ENCODE measurements at regions not wholly inside any gene's neighbourhood (a gene's known extent, or its start where the extent isn't known, plus 50 kb on each side); places are given as distances from the start of the nearest gene placed in this dataset.

DNA sequence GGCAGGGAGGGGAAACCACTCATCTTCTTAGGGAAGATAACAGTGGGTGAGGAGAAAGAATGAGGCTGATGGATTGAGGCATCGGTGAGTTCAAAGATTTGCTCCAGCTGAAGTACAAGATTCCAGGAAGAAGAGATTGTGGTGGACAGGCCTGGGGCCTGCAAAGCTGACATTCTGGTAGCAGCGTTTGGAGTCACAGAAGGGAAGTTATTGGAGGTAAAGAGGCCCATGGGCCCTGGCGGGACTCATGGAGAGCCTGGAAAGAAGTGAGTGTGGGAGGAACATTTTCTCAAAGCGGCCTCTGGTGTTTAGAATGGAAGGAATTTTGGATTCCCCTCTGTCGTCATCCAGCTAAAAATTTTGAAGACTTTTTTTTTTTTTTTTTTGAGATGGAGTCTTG is 160.0 kb upstream of the KLF6 start:
- H3K27ac ChIP-seq (ENCODE audit: low read length) = no peak overlapping the region
- whole genome bisulfite sequencing (ENCODE audit: insufficient coverage, insufficient read length) = no CpG with 5 or more reads among the region's 5 CpGs

DNA sequence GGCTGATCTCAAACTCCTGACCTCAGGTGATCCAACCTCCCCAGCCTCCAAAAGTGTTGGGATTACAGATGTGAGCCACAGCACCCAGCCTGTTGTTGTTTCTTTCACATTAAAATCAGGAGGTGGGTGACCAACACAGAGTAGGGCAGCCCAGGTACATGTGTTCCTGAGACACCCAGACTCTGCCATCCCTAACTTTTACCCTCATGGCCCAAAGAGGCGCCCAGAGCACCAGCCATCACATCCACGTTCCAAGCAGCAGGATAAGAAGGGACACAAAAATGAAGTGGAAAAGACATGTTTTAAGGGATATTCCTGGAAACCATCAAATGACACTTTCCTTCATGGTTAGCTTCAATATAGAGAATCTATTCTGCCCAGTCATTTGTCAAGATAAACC is 159.6 kb upstream of the KLF6 start:
- Histone ChIP-seq H3K36me3 (ENCODE audit: control insufficient read depth, insufficient read depth, low read length) (no peaks in the 10 kb centered on the region), H3K27ac (ENCODE audit: low read length) (no peak overlapping the region), H3K4me3 (ENCODE audit: low read length) (no peak overlapping the region), H3K27me3 (ENCODE audit: control insufficient read depth, insufficient read depth, low read length) (no peaks in the 10 kb centered on the region), H3K9me3 (ENCODE audit: control insufficient read depth, insufficient read depth, low read length) (no peaks in the 10 kb centered on the region), H3K4me1 (ENCODE audit: control insufficient read depth, insufficient read depth, low read length) (no peaks in the 10 kb centered on the region; the same call in 1 of the 2 replicates)
- DNase-seq (ENCODE audit: low read depth, low spot score) = no peak
- WGBS (ENCODE audit: insufficient coverage, insufficient read length) = no CpG with 5 or more reads among the region's 2 CpGs

More for the DNA sequence above, 160.0 kb upstream of the KLF6 start:
- peaks cover 2% of the 10 kb centered on the region for H3K4me1 ChIP-seq (ENCODE audit: control insufficient read depth, insufficient read depth, low read length)
- no peaks in the 10 kb centered on the region for H3K9me3 ChIP-seq (ENCODE audit: control insufficient read depth, insufficient read depth, low read length)
- H3K4me3 ChIP-seq (ENCODE audit: low read length) = no peak overlapping the region
- no peaks in the 10 kb centered on the region for H3K27me3 ChIP-seq (ENCODE audit: control insufficient read depth, insufficient read depth, low read length)
- no peaks in the 10 kb centered on the region for H3K36me3 ChIP-seq (ENCODE audit: control insufficient read depth, insufficient read depth, low read length)
- no peak for DNase-seq (ENCODE audit: low read depth, low spot score)

GRCh38 chr10:3943695-3944257 is 158.8 kb upstream of the KLF6 start:
- Histone ChIP-seq H3K27ac (ENCODE audit: low read length) (no peak overlapping the region), H3K9me3 (ENCODE audit: control insufficient read depth, insufficient read depth, low read length) (no peaks in the 10 kb centered on the region), H3K27me3 (ENCODE audit: control insufficient read depth, insufficient read depth, low read length) (no peaks in the 10 kb centered on the region), H3K4me3 (ENCODE audit: low read length) (no peak overlapping the region), H3K4me1 (ENCODE audit: control insufficient read depth, insufficient read depth, low read length) (no peaks in the 10 kb centered on the region; the same call in 1 of the 2 replicates), H3K36me3 (ENCODE audit: control insufficient read depth, insufficient read depth, low read length) (no peaks in the 10 kb centered on the region)
- no peak for DNase-seq (ENCODE audit: low read depth, low spot score)
- WGBS (ENCODE audit: insufficient coverage, insufficient read length) = no CpG with 5 or more reads among the region's 3 CpGs

- no CpG with 5 or more reads among the region's 9 CpGs for WGBS (ENCODE audit: insufficient coverage, insufficient read length)
- no peak overlapping the region for H3K27ac ChIP-seq (ENCODE audit: low read length)
- no peak for DNase-seq (ENCODE audit: low read depth, low spot score)
- H3K4me1 ChIP-seq (ENCODE audit: control insufficient read depth, insufficient read depth, low read length) = no peaks in the 10 kb centered on the region
- no peaks in the 10 kb centered on the region for H3K36me3 ChIP-seq (ENCODE audit: control insufficient read depth, insufficient read depth, low read length)
- no peaks in the 10 kb centered on the region for H3K27me3 ChIP-seq (ENCODE audit: control insufficient read depth, insufficient read depth, low read length)
- no peak overlapping the region for H3K4me3 ChIP-seq (ENCODE audit: low read length)
- H3K9me3 ChIP-seq (ENCODE audit: control insufficient read depth, insufficient read depth, low read length) = no peaks in the 10 kb centered on the region
Observed at GRCh38 chr10:3942937-3943489, 158.0 kb upstream of the KLF6 start.

DNA sequence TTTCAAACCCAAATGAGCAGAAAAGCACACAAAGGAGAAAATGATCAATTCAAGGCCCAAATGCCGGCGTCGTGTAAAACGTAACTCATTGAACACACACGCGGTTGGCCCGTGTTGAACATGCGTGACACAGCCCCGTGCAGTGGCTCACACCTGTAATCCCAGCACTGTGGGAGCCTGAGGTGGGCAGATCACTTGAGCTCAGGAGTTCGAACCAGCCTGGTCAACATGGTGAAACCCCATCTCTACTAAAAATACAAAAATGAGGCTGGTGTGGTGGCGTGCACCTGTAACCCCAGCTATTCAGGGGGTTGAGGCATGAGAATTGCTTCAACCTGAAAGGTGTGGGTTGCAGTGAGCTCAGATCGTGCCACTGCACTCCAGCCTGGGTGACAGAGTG is 156.7 kb upstream of the KLF6 start:
- no peaks in the 10 kb centered on the region for H3K4me1 ChIP-seq (ENCODE audit: control insufficient read depth, insufficient read depth, low read length)
- WGBS (ENCODE audit: insufficient coverage, insufficient read length) = no CpG with 5 or more reads among the region's 12 CpGs
- H3K27ac ChIP-seq (ENCODE audit: low read length) = no peak overlapping the region
- DNase-seq (ENCODE audit: low read depth, low spot score) = no peak
- no peaks in the 10 kb centered on the region for H3K9me3 ChIP-seq (ENCODE audit: control insufficient read depth, insufficient read depth, low read length)
- no peaks in the 10 kb centered on the region for H3K27me3 ChIP-seq (ENCODE audit: control insufficient read depth, insufficient read depth, low read length)
- H3K36me3 ChIP-seq (ENCODE audit: control insufficient read depth, insufficient read depth, low read length) = no peaks in the 10 kb centered on the region
- H3K4me3 ChIP-seq (ENCODE audit: low read length) = no peak overlapping the region

GRCh38 chr10:3936422-3937040 is 151.5 kb upstream of the KLF6 start:
- H3K27me3 ChIP-seq (ENCODE audit: control insufficient read depth, insufficient read depth, low read length) = no peaks in the 10 kb centered on the region
- no peak for DNase-seq (ENCODE audit: low read depth, low spot score)
- no peaks in the 10 kb centered on the region for H3K9me3 ChIP-seq (ENCODE audit: control insufficient read depth, insufficient read depth, low read length)
- no peaks in the 10 kb centered on the region for H3K36me3 ChIP-seq (ENCODE audit: control insufficient read depth, insufficient read depth, low read length)
- no peak overlapping the region for H3K4me3 ChIP-seq (ENCODE audit: low read length)
- no peaks in the 10 kb centered on the region for H3K4me1 ChIP-seq (ENCODE audit: control insufficient read depth, insufficient read depth, low read length)
- WGBS (ENCODE audit: insufficient coverage, insufficient read length) = no CpG with 5 or more reads among the region's 7 CpGs
- no peak overlapping the region for H3K27ac ChIP-seq (ENCODE audit: low read length)

- Histone ChIP-seq H3K27me3 (ENCODE audit: control insufficient read depth, insufficient read depth, low read length) (no peaks in the 10 kb centered on the region), H3K4me1 (ENCODE audit: control insufficient read depth, insufficient read depth, low read length) (no peaks in the 10 kb centered on the region), H3K27ac (ENCODE audit: low read length) (no peak overlapping the region), H3K36me3 (ENCODE audit: control insufficient read depth, insufficient read depth, low read length) (no peaks in the 10 kb centered on the region), H3K4me3 (ENCODE audit: low read length) (no peak overlapping the region), H3K9me3 (ENCODE audit: control insufficient read depth, insufficient read depth, low read length) (no peaks in the 10 kb centered on the region)
- DNase-seq (ENCODE audit: low read depth, low spot score) = no peak
- no CpG with 5 or more reads among the region's 9 CpGs for WGBS (ENCODE audit: insufficient coverage, insufficient read length)
Observed at GRCh38 chr10:3935933-3936359, 150.9 kb upstream of the KLF6 start.

- H3K36me3 ChIP-seq (ENCODE audit: control insufficient read depth, insufficient read depth, low read length) = no peaks in the 10 kb centered on the region
- no peak overlapping the region for H3K4me3 ChIP-seq (ENCODE audit: low read length)
- no peaks in the 10 kb centered on the region for H3K27me3 ChIP-seq (ENCODE audit: control insufficient read depth, insufficient read depth, low read length)
- DNase-seq (ENCODE audit: low read depth, low spot score) = no peak
- H3K27ac ChIP-seq (ENCODE audit: low read length) = no peak overlapping the region
- no peaks in the 10 kb centered on the region for H3K4me1 ChIP-seq (ENCODE audit: control insufficient read depth, insufficient read depth, low read length)
- no CpG with 5 or more reads among the region's 11 CpGs for WGBS (ENCODE audit: insufficient coverage, insufficient read length)
- no peaks in the 10 kb centered on the region for H3K9me3 ChIP-seq (ENCODE audit: control insufficient read depth, insufficient read depth, low read length)
Observed at GRCh38 chr10:3935141-3935540, 150.1 kb upstream of the KLF6 start.

GRCh38 chr10:3933733-3934132 is 148.7 kb upstream of the KLF6 start:
- Histone ChIP-seq H3K36me3 (ENCODE audit: control insufficient read depth, insufficient read depth, low read length) (no peaks in the 10 kb centered on the region), H3K27ac (ENCODE audit: low read length) (no peak overlapping the region), H3K4me1 (ENCODE audit: control insufficient read depth, insufficient read depth, low read length) (no peaks in the 10 kb centered on the region), H3K9me3 (ENCODE audit: control insufficient read depth, insufficient read depth, low read length) (no peaks in the 10 kb centered on the region), H3K27me3 (ENCODE audit: control insufficient read depth, insufficient read depth, low read length) (no peaks in the 10 kb centered on the region), H3K4me3 (ENCODE audit: low read length) (no peak overlapping the region)
- WGBS (ENCODE audit: insufficient coverage, insufficient read length) = no CpG with 5 or more reads among the region's 4 CpGs
- DNase-seq (ENCODE audit: low read depth, low spot score) = no peak

DNA sequence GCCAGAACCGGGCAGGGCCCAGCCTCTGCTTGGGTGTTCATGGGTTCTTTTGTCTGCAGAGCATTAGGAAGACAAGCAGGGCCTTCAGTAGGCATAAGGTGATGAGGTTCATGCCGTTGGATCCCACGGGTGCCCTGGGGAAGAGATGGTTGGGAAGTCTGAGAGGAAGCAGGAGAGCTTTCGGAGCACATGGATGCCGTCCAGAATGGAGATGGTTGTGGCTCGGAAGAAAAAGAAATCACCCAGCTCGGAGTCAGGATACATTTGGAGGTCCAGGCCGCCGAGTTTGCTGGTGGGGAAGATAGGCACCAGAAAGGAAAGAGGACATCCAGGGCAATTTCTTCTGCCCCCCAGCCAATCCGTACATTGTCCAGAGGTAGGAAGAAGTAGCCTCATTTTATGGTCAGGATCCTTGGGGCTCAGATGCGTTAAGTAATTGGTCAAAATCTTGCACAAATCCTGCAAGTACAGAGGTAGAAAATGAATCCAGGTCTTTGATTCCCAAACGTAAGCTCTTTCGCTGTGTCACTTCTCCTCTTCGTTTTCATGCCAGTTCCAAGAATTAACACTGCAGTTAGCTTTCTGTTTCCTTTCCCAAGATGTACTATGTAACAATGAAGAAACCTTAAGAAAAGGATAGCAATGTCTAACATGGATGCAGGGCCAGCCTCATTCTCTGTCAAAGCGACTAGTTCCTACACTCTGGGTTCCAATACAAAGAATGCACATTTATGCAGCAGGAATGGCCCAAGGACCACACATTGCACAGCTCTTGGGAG is 147.8 kb upstream of the KLF6 start:
- Histone ChIP-seq H3K36me3 (ENCODE audit: control insufficient read depth, insufficient read depth, low read length) (no peaks in the 10 kb centered on the region), H3K27me3 (ENCODE audit: control insufficient read depth, insufficient read depth, low read length) (no peaks in the 10 kb centered on the region), H3K4me1 (ENCODE audit: control insufficient read depth, insufficient read depth, low read length) (no peaks in the 10 kb centered on the region), H3K27ac (ENCODE audit: low read length) (no peak overlapping the region), H3K4me3 (ENCODE audit: low read length) (no peak overlapping the region), H3K9me3 (ENCODE audit: control insufficient read depth, insufficient read depth, low read length) (no peaks in the 10 kb centered on the region)
- DNase-seq (ENCODE audit: low read depth, low spot score) = no peak
- WGBS (ENCODE audit: insufficient coverage, insufficient read length) = no CpG with 5 or more reads among the region's 15 CpGs
